A673 (cell line): ENCODE measurements at regions not wholly inside any gene's neighbourhood (a gene's known extent, or its start where the extent isn't known, plus 50 kb on each side); places are given as distances from the start of the nearest gene placed in this dataset.

Source experiments
- BruUV-seq: library from RNA; stranded (reverse); fragments of 400-500 nt; replicated peaks from 2 replicates; lab custom pipeline; 2021; lab: Mats Ljungman, UMichigan
- CTCF ChIA-PET: fragments of 300-600 bp; sonication (Branson Sonifier 250); formaldehyde crosslinking; loops from one replicate; lab custom pipeline; 2022; ENCODE audit warnings: antibody characterized with exemption; lab: Charles Lee
- POLR2A ChIA-PET: fragments of 300-600 bp; sonication (Branson Sonifier 250); formaldehyde crosslinking; loops from one replicate; lab custom pipeline; 2022; ENCODE audit warnings: antibody characterized with exemption; ENCODE audit not compliant: low non-redundant PET; lab: Charles Lee
- DNase-seq: peaks from one replicate; pipeline ENCODE4 v3.0.0-alpha.2; 2015; ENCODE audit warnings: low spot score
- H3K27ac ChIP-seq: fragments of 200-600 bp; sonication (generic); 2 replicates; pipeline ENCODE4 v1.5.1; 2016; ENCODE audit warnings: mixed run types, low read depth, mild to moderate bottlenecking, mixed read lengths, antibody characterized with exemption, low read length; ENCODE audit not compliant: poor library complexity, severe bottlenecking
- H3K27me3 ChIP-seq: fragments of 200-600 bp; sonication (generic); replicated peaks from 2 replicates; pipeline ENCODE4 v1.6.1; 2017; ENCODE audit warnings: mixed run types, low read depth, mild to moderate bottlenecking, mixed read lengths, antibody characterized with exemption, low read length; ENCODE audit not compliant: insufficient read depth, poor library complexity
- H3K36me3 ChIP-seq: fragments of 200-600 bp; sonication (generic); 2 replicates; pipeline ENCODE4 v1.6.1; 2016; ENCODE audit warnings: mixed run types, mild to moderate bottlenecking, mixed read lengths, antibody characterized with exemption, low read length; ENCODE audit not compliant: insufficient read depth, poor library complexity, severe bottlenecking
- H3K4me1 ChIP-seq: fragments of 200-600 bp; sonication (generic); 2 replicates; pipeline ENCODE4 v1.6.1; 2017; ENCODE audit warnings: mixed run types, mild to moderate bottlenecking, mixed read lengths, antibody characterized with exemption, low read length; ENCODE audit not compliant: insufficient read depth, poor library complexity, severe bottlenecking
- H3K4me3 ChIP-seq: fragments of 200-600 bp; sonication (generic); 2 replicates; pipeline ENCODE4 v1.5.1; 2016; ENCODE audit warnings: low read depth, mixed run types, mild to moderate bottlenecking, mixed read lengths, low read length; ENCODE audit not compliant: poor library complexity, severe bottlenecking
- H3K9me3 ChIP-seq: fragments of 200-600 bp; sonication (generic); 2 replicates; pipeline ENCODE4 v1.6.1; 2016; ENCODE audit warnings: mixed run types, low read depth, mild to moderate bottlenecking, mixed read lengths, antibody characterized with exemption, low read length; ENCODE audit not compliant: poor library complexity, severe bottlenecking
- CTCF ChIP-seq: fragments of 300-800, 200-600 bp; sonication (generic); conservative IDR thresholded peaks from 2 replicates; pipeline ENCODE4 v1.5.1; 2017; ENCODE audit warnings: low read depth, mild to moderate bottlenecking, antibody characterized with exemption, low read length, moderate library complexity, mixed read lengths
- EZH2 ChIP-seq: fragments of 200-600 bp; sonication (generic); IDR thresholded peaks from 2 replicates; pipeline ENCODE4 v1.6.1; 2017; ENCODE audit warnings: borderline replicate concordance, low read depth, mild to moderate bottlenecking, mixed read lengths, antibody characterized with exemption, low read length; ENCODE audit not compliant: poor library complexity, severe bottlenecking
- intact Hi-C: fragments of 100-400 bp; cut with micrococcal nuclease; formaldehyde crosslinking; loops from one replicate; pipeline ENCODE4 v1.10.0; 2022; ENCODE audit not compliant: unreplicated experiment

- POLR2A ChIA-PET: no interaction called here
- peaks cover 6% of the 10 kb centered on the region for H3K4me1 ChIP-seq
- CTCF ChIA-PET: no interaction called here
- no peaks in the 10 kb centered on the region for H3K9me3 ChIP-seq
- BruUV-seq: no TSS peak
- no peak overlapping the region for H3K4me3 ChIP-seq
- DNase-seq: no peak
- no peak overlapping the region for H3K27ac ChIP-seq
- intact Hi-C loops: loop anchor here (10.0 kb wide), 1 partner anchor 258 kb away; no protein-coding TSS in a partner anchor
- no peaks in the 10 kb centered on the region for H3K36me3 ChIP-seq
- H3K27me3 ChIP-seq: no peaks in the 10 kb centered on the region
- TF ChIP-seq EZH2 (no peak), CTCF (no peak)
Measured at GRCh38 chr4:147423229-147423628, 57.7 kb upstream of the EDNRA start.

GRCh38 chr4:147425019-147425418 lies 55.9 kb upstream of the EDNRA start:
- ChIA-PET POLR2A (no interaction called here), CTCF (no interaction called here)
- Histone ChIP-seq H3K9me3 (no peaks in the 10 kb centered on the region), H3K4me1 (peaks cover 6% of the 10 kb centered on the region), H3K4me3 (no peak overlapping the region), H3K27ac (no peak overlapping the region), H3K36me3 (no peaks in the 10 kb centered on the region), H3K27me3 (no peaks in the 10 kb centered on the region)
- no TSS peak for BruUV-seq
- intact Hi-C loops: loop anchor here (10.0 kb wide), 1 partner anchor 260 kb away; no protein-coding TSS in a partner anchor
- TF ChIP-seq CTCF (no peak), EZH2 (no peak)
- no peak for DNase-seq

- ChIA-PET CTCF (no interaction called here), POLR2A (no interaction called here)
- no peaks in the 10 kb centered on the region for H3K27me3 ChIP-seq
- intact Hi-C loops: loop anchor here (10.0 kb wide), 1 partner anchor 264 kb away; no protein-coding TSS in a partner anchor
- no peak for TF ChIP-seq CTCF
- TF ChIP-seq EZH2: no peak
- no peak overlapping the region for H3K4me3 ChIP-seq
- no peak for DNase-seq
- no peak overlapping the region for H3K27ac ChIP-seq
- no TSS peak for BruUV-seq
- no peaks in the 10 kb centered on the region for H3K36me3 ChIP-seq
- peaks cover 12% of the 10 kb centered on the region for H3K9me3 ChIP-seq
- H3K4me1 ChIP-seq: no peaks in the 10 kb centered on the region
Measured at GRCh38 chr4:147428583-147428982, 52.3 kb upstream of the EDNRA start.
